H9 (cell line): ENCODE measurements at regions not wholly inside any gene's neighbourhood (a gene's known extent, or its start where the extent isn't known, plus 50 kb on each side); places are given as distances from the start of the nearest gene placed in this dataset.

ENCODE experiments used
- DNase-seq: peaks from one replicate; pipeline ENCODE4 v3.0.0-alpha.2; 2017
- H2AFZ ChIP-seq: one replicate; pipeline ENCODE4 v1.6.1; 2013; ENCODE audit warnings: mild to moderate bottlenecking, low read length, control low read depth, moderate library complexity
- H2AK5ac ChIP-seq: 2 replicates; pipeline ENCODE4 v1.6.1; 2013; ENCODE audit warnings: low read length, control low read depth, mixed read lengths; ENCODE audit not compliant: insufficient read length
- H2BK120ac ChIP-seq: one replicate; pipeline ENCODE4 v1.6.1; 2013; ENCODE audit warnings: low read depth, mild to moderate bottlenecking, low read length, control low read depth, inconsistent platforms; ENCODE audit not compliant: poor library complexity, severe bottlenecking
- H2BK12ac ChIP-seq: 2 replicates; pipeline ENCODE4 v1.6.1; 2013; ENCODE audit warnings: low read length, control low read depth, mixed read lengths, low read depth; ENCODE audit not compliant: insufficient read length
- H2BK15ac ChIP-seq: 2 replicates; pipeline ENCODE4 v1.6.1; 2013; ENCODE audit warnings: low read depth, low read length, control low read depth
- H2BK20ac ChIP-seq: one replicate; pipeline ENCODE4 v1.6.1; 2013; ENCODE audit warnings: low read depth, mild to moderate bottlenecking, low read length, control low read depth, inconsistent platforms; ENCODE audit not compliant: poor library complexity, severe bottlenecking
- H2BK5ac ChIP-seq: 2 replicates; pipeline ENCODE4 v1.6.1; 2013; ENCODE audit warnings: low read length, control low read depth, mixed read lengths; ENCODE audit not compliant: insufficient read length
- H3K14ac ChIP-seq: 2 replicates; pipeline ENCODE4 v1.6.1; 2013; ENCODE audit warnings: low read length, control low read depth; ENCODE audit not compliant: insufficient read depth
- H3K18ac ChIP-seq: 2 replicates; pipeline ENCODE4 v1.6.1; 2013; ENCODE audit warnings: low read depth, mild to moderate bottlenecking, mixed read lengths, low read length, control low read depth; ENCODE audit not compliant: insufficient read length
- H3K23ac ChIP-seq: 2 replicates; pipeline ENCODE4 v1.6.1; 2013; ENCODE audit warnings: low read length, control low read depth, mixed read lengths, low read depth; ENCODE audit not compliant: insufficient read length
- H3K23me2 ChIP-seq: 2 replicates; pipeline ENCODE4 v1.6.1; 2013; ENCODE audit warnings: low read depth, mild to moderate bottlenecking, mixed read lengths, low read length, control low read depth; ENCODE audit not compliant: insufficient read length, poor library complexity, severe bottlenecking
- H3K27ac ChIP-seq: 2 replicates; pipeline ENCODE4 v1.5.1; 2013; ENCODE audit warnings: low read length, control low read depth, mixed read lengths, low read depth; ENCODE audit not compliant: insufficient read length
- H3K27me3 ChIP-seq: 2 replicates; pipeline ENCODE4 v1.6.1; 2013; ENCODE audit warnings: low read length, control low read depth, inconsistent platforms; ENCODE audit not compliant: insufficient read depth
- H3K4ac ChIP-seq: 2 replicates; pipeline ENCODE4 v1.6.1; 2013; ENCODE audit warnings: low read depth, mild to moderate bottlenecking, control low read depth, inconsistent platforms, low read length, moderate library complexity
- H3K4me1 ChIP-seq: 2 replicates; pipeline ENCODE4 v1.6.1; 2013; ENCODE audit warnings: low read length, control low read depth, inconsistent platforms; ENCODE audit not compliant: insufficient read depth
- H3K4me2 ChIP-seq: 2 replicates; pipeline ENCODE4 v1.6.1; 2013; ENCODE audit warnings: low read length, control low read depth, mixed read lengths; ENCODE audit not compliant: insufficient read length, insufficient read depth
- H3K56ac ChIP-seq: 2 replicates; pipeline ENCODE4 v1.6.1; 2013; ENCODE audit warnings: low read depth, mild to moderate bottlenecking, mixed read lengths, low read length, control low read depth; ENCODE audit not compliant: insufficient read length
- H3K79me1 ChIP-seq: 2 replicates; pipeline ENCODE4 v1.6.1; 2013; ENCODE audit warnings: low read depth, mild to moderate bottlenecking, moderate library complexity, low read length, control low read depth, inconsistent platforms; ENCODE audit not compliant: insufficient read depth, poor library complexity, severe bottlenecking
- H3K79me2 ChIP-seq: 2 replicates; pipeline ENCODE4 v1.6.1; 2013; ENCODE audit warnings: low read length, control low read depth, inconsistent platforms; ENCODE audit not compliant: insufficient read depth
- H3K9ac ChIP-seq: 2 replicates; pipeline ENCODE4 v1.6.1; 2013; ENCODE audit warnings: low read length, control low read depth, mixed read lengths; ENCODE audit not compliant: insufficient read length; ENCODE audit errors: extremely low read depth
- H3K9me3 ChIP-seq: one replicate; pipeline ENCODE4 v1.6.1; 2013; ENCODE audit warnings: low read depth, low read length, inconsistent platforms; ENCODE audit not compliant: control insufficient read depth
- H3T11ph ChIP-seq: one replicate; pipeline ENCODE4 v1.6.1; 2013; ENCODE audit warnings: mild to moderate bottlenecking, low read length, control low read depth, inconsistent platforms
- H4K20me1 ChIP-seq: one replicate; pipeline ENCODE4 v1.6.1; 2013; ENCODE audit not compliant: control insufficient read depth, insufficient read length, insufficient read depth
- H4K5ac ChIP-seq: 2 replicates; pipeline ENCODE4 v1.6.1; 2013; ENCODE audit warnings: low read depth, mild to moderate bottlenecking, mixed read lengths, low read length, control low read depth; ENCODE audit not compliant: insufficient read length
- H4K8ac ChIP-seq: replicated peaks from 2 replicates; pipeline ENCODE4 v1.6.1; 2013; ENCODE audit warnings: low read length, control low read depth, mixed read lengths, low read depth; ENCODE audit not compliant: insufficient read length
- H4K91ac ChIP-seq: 2 replicates; pipeline ENCODE4 v1.6.1; 2013; ENCODE audit warnings: low read depth, mild to moderate bottlenecking, moderate library complexity, mixed read lengths, low read length, control low read depth; ENCODE audit not compliant: insufficient read length
- H3K27ac Mint-ChIP-seq, 3 experiments: 2 replicates in 2 of 3; 3 replicates in 1 of 3; pipeline ENCODE4 v1.8.0; 2020 to 2021; ENCODE audit warnings: mixed read lengths in 3 of 3, mild to moderate bottlenecking in 1 of 3, moderate library complexity in 1 of 3
- H3K27me3 Mint-ChIP-seq: 2 replicates; pipeline ENCODE4 v1.8.0; 2021; ENCODE audit warnings: low read depth, mild to moderate bottlenecking, moderate library complexity, mixed read lengths
- H3K36me3 Mint-ChIP-seq, 3 experiments: 2 replicates in 2 of 3; 3 replicates in 1 of 3; pipeline ENCODE4 v1.8.0; 2020 to 2021; ENCODE audit warnings: low read depth in 3 of 3, mixed read lengths in 3 of 3; ENCODE audit not compliant: insufficient read depth in 1 of 3
- H3K4me1 Mint-ChIP-seq, 2 experiments: 2 replicates each; pipeline ENCODE4 v1.8.0; 2020; ENCODE audit warnings: mixed read lengths in 2 of 2
- H3K4me3 Mint-ChIP-seq, 2 experiments: 2 replicates in 1 of 2; 3 replicates in 1 of 2; pipeline ENCODE4 v1.8.0; 2020 to 2021; ENCODE audit warnings: mild to moderate bottlenecking in 2 of 2, mixed read lengths in 2 of 2, moderate library complexity in 1 of 2
- H3K9me3 Mint-ChIP-seq, 2 experiments: 2 replicates in 1 of 2; 3 replicates in 1 of 2; pipeline ENCODE4 v1.8.0; 2020; ENCODE audit warnings: mild to moderate bottlenecking in 2 of 2, mixed read lengths in 2 of 2, moderate library complexity in 1 of 2
- CTCF ChIP-seq: fragments of 200-600 bp; sonication (generic); conservative IDR thresholded peaks from 3 replicates; pipeline ENCODE4 v1.8.0; 2021; ENCODE audit warnings: antibody characterized with exemption, mild to moderate bottlenecking
- WGBS: extraction: QIAGEN DNeasy Blood & Tissue Kit; methylation state at CpG from one replicate; pipeline ENCODE4 v1.1.7; 2013; ENCODE audit warnings: missing lambda C conversion rate, low lambda C conversion rate, mixed read lengths; ENCODE audit not compliant: insufficient read length; ENCODE audit errors: extremely low coverage; 5-methylcytosine and 5-hydroxymethylcytosine counted together

- Histone ChIP-seq H3K23me2 (no peaks in the 10 kb centered on the region), H4K5ac (no peak overlapping the region), H3K9ac (no peak overlapping the region), H2BK120ac (no peak overlapping the region), H3K4ac (no peak overlapping the region), H2BK5ac (no peak overlapping the region), H3K14ac (no peak overlapping the region), H2AFZ (no peak overlapping the region), H3K23ac (no peak overlapping the region), H2BK12ac (no peak overlapping the region), H2BK20ac (no peak overlapping the region), H3K27ac (no peak overlapping the region), H4K8ac (no peak overlapping the region), H3K27me3 (no peaks in the 10 kb centered on the region), H4K91ac (no peak overlapping the region), H3K56ac (no peak overlapping the region), H3K4me2 (no peak overlapping the region), H2AK5ac (no peak overlapping the region), H3K79me2 (no peaks in the 10 kb centered on the region), H3T11ph (no peak overlapping the region), H3K18ac (no peak overlapping the region), H3K79me1 (no peaks in the 10 kb centered on the region), H3K9me3 (no peaks in the 10 kb centered on the region), H2BK15ac (no peak overlapping the region), H4K20me1 (no peaks in the 10 kb centered on the region), H3K4me1 (no peaks in the 10 kb centered on the region)
- DNase-seq, result no peak
- Mint-ChIP-seq H3K4me3 (no peak overlapping the region), H3K4me1 (no peaks in the 10 kb centered on the region), H3K27me3 (peaks cover 4% of the 10 kb centered on the region), H3K36me3 (no peaks in the 10 kb centered on the region), H3K9me3 (peaks cover 0 to 2% of the 10 kb centered on the region in 2 experiments; a peak in 1 of 5 replicates), H3K27ac (no peak overlapping the region)
- TF ChIP-seq CTCF, result no peak
- no CpG with 5 or more reads among the region's 5 CpGs for WGBS
Observed at GRCh38 chr5:8238080-8238479, 369.1 kb downstream of the MTRR start.
